Loucy (cell line): ENCODE measurements at regions not wholly inside any gene's neighbourhood (a gene's known extent, or its start where the extent isn't known, plus 50 kb on each side); places are given as distances from the start of the nearest gene placed in this dataset.

Experiments
- CTCF ChIP-seq: fragments of 200-600 bp; sonication (generic); conservative IDR thresholded peaks from 2 replicates; pipeline ENCODE4 v1.5.1; 2014; ENCODE audit warnings: mild to moderate bottlenecking, antibody characterized with exemption, low read length
- EZH2phosphoT487 ChIP-seq: fragments of 200-600 bp; IDR thresholded peaks from 2 replicates; pipeline ENCODE4 v1.6.1; 2018; ENCODE audit warnings: antibody characterized with exemption, mild to moderate bottlenecking, moderate library complexity, borderline replicate concordance

DNA sequence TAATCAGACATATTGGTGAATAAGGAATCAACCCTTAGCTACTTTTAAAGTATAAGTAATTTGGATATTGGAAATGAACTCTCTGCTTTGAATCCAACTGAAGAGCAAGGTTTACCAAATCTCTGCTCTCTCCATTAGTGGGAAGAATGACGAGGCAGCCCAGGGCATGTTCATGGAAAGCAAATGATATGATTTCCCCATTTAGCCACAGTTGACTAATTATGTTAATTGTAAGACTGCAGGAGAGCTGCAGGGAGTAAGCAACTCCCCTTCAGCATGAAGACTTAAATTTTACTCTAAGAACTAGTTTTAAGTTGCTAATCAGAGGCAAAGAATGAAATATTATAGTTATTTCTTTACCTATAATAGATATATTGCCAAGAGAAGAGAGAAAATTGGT lies 194.3 kb upstream of the CD180 start:
- no peak for TF ChIP-seq CTCF
- TF ChIP-seq EZH2phosphoT487 = no peak
